ENCODE measurements at regions not wholly inside any gene's neighbourhood (a gene's known extent, or its start where the extent isn't known, plus 50 kb on each side); places are given as distances from the start of the nearest gene placed in this dataset.

DNA sequence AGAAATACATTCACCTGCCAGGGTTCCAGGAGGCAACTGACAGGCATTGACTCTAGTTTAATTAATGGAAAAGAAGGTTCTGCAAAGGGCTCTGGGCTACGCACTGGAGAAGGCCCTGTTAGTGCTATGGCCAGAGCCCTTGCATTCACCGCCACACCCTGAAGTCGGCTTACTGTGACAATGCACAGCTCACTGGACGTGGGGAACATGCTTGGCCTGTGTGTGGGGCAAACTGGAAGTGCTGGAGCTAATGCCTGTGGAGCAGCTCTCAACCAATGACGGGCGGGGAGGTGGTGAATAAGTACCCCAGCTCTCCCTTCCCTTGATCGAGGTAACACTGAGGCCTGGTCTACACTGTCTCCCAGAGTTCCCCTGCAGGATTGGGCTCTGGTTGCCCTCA is 209.8 kb downstream of the HAUS1 start:
- TF ChIP-seq, protein P1, sequence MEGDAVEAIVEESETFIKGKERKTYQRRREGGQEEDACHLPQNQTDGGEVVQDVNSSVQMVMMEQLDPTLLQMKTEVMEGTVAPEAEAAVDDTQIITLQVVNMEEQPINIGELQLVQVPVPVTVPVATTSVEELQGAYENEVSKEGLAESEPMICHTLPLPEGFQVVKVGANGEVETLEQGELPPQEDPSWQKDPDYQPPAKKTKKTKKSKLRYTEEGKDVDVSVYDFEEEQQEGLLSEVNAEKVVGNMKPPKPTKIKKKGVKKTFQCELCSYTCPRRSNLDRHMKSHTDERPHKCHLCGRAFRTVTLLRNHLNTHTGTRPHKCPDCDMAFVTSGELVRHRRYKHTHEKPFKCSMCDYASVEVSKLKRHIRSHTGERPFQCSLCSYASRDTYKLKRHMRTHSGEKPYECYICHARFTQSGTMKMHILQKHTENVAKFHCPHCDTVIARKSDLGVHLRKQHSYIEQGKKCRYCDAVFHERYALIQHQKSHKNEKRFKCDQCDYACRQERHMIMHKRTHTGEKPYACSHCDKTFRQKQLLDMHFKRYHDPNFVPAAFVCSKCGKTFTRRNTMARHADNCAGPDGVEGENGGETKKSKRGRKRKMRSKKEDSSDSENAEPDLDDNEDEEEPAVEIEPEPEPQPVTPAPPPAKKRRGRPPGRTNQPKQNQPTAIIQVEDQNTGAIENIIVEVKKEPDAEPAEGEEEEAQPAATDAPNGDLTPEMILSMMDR (IDR thresholded peaks at IDR 0.05; ENCODE audit: control extremely low read depth in 1 of 3, insufficient read depth in 1 of 3, low read depth in 1 of 3, low read length in 3 of 3), result no peak
- TF ChIP-seq EP300 (IDR thresholded peaks at IDR 0.05; ENCODE audit: borderline replicate concordance in 1 of 2, low read depth in 2 of 2, low read length in 2 of 2) (no peak), JUND (IDR thresholded peaks at IDR 0.05; ENCODE audit: low read length) (no peak), POLR2AphosphoS5 (IDR thresholded peaks at IDR 0.05; ENCODE audit: low read depth, low read length) (no peak), RAD21 (IDR thresholded peaks at IDR 0.05 in 1 of 2, conservative IDR thresholded peaks at IDR 0.05 in 1 of 2; ENCODE audit: low read depth in 2 of 2, low read length in 2 of 2) (no peak), POLR2A (IDR thresholded peaks at IDR 0.05; ENCODE audit: control extremely low read depth in 1 of 2, low read depth in 2 of 2, low read length in 2 of 2) (no peak), CHD2 (IDR thresholded peaks at IDR 0.05; ENCODE audit: low read length) (no peak), SUZ12 (IDR thresholded peaks at IDR 0.05; ENCODE audit: low read length) (no peak), GABPA (IDR thresholded peaks at IDR 0.05; ENCODE audit: borderline replicate concordance, insufficient read depth, low read length) (no peak), SP2 (IDR thresholded peaks at IDR 0.05; ENCODE audit: low read length) (no peak)

Measured in H1 (cell line).